GM19467 (cell line): ENCODE measurements at regions not wholly inside any gene's neighbourhood (a gene's known extent, or its start where the extent isn't known, plus 50 kb on each side); places are given as distances from the start of the nearest gene placed in this dataset.
"Not testable (repeated sequence)": the region's sequence is repeated elsewhere in the genome, so short reads cannot be mapped to it uniquely, and the experiment has no call there.

Experiments
- ATAC-seq: cut with Tn5 transposase; IDR thresholded peaks from one replicate; pipeline ENCODE4 v1.9.1; 2021; ENCODE audit warnings: mild to moderate bottlenecking, moderate library complexity; ENCODE audit not compliant: unreplicated experiment

DNA sequence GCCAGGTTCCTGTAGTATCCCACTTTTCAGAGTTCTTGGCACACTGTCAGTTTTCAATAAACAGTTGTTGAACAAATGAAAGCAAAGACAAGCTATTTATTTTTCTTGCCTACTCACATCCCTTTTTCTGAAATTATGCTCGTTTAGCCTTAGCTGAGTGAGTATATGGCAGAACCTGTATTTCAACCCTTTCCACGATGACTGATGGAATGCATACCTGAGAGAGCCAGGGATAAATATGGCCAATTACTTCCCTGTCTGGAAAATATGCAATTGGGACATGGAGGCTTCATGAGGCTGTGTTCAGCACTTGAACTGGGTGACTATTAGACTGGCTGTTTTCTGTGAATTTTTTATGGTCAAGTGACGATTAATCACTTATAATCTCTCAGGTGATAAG, 144.5 kb upstream of the POT1 start:
- no peak for ATAC-seq

GRCh38 chr7:125065546-125065945, 135.9 kb upstream of the POT1 start:
- no peak for ATAC-seq

DNA sequence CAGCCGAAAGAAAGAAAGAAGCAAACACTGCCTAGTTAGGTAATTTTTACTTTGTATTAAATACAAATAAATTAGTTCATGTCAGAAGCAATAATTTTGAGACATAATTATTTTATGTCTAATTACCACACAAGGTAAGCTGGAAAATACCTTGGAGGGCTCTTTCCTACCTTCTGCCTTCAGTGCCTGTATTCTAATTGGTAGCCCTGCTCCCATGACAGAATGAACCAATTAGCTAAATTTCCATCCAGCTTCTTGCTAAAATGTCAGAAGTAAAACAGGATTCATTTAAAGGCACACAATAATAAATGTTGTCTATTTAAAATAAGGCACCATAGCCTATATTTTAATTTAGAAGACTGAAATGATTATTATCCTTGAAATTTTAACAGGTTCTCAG, 135.4 kb upstream of the POT1 start:
- ATAC-seq = no peak

DNA sequence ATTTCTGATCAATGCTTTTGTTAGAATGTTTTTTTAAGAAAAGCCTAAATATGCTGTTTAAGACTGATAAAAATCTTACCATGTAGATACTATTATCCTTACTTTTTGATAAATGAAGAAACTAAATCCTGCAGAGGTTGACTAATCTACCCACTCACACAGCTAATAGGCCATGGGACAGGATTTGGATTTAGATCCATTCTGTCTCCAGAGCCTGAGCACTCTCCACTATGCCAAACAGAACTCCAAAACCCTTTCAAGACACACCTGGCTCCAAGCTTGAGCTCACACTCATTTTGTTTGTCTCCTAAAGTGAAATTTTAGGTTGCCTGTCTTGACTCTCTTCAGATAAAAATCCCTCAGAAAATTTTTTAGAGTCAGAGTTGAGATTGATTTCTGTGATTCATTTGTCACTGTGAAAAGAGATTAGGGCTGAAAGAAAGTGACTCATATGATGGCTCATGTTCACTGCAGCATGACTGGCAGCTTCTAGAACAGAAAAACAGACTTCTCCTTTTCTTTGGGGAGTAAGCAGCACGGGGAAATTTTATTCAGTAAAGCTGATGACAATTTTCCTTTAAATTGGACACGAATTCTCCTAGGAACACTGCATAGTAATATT, 132.3 kb upstream of the POT1 start:
- ATAC-seq = peak; percentile 64

DNA sequence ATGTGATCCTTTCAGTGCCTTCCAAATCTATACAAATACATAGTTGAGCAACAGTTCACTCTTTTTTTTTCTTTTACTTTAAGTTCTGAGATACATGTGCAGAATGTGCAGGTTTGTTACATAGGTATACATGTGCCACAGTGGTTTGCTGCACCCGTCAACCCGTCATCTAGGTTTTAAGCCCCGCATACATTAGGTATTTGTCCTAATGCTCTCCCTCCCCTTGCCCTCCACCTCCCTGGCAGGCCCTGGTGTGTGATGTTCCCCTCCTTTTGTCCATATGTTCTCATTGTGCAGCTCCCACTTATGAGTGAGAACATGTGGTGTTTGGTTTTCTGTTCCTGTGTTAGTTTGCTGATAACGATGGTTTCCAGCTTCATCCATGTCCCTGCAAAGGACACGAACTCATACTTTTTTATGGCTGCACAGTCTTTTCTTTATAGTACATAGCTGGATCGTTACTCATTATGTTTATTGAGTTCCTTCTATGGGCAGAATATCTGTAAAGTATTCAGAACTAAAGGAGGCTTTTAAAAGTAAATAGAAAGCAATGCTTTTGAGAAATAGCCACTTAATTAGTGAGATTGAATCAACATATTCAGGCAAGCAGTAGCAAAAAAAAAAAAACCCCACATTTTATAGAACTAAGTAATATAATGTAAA, 131.6 kb upstream of the POT1 start:
- not testable (repeated sequence) for ATAC-seq

DNA sequence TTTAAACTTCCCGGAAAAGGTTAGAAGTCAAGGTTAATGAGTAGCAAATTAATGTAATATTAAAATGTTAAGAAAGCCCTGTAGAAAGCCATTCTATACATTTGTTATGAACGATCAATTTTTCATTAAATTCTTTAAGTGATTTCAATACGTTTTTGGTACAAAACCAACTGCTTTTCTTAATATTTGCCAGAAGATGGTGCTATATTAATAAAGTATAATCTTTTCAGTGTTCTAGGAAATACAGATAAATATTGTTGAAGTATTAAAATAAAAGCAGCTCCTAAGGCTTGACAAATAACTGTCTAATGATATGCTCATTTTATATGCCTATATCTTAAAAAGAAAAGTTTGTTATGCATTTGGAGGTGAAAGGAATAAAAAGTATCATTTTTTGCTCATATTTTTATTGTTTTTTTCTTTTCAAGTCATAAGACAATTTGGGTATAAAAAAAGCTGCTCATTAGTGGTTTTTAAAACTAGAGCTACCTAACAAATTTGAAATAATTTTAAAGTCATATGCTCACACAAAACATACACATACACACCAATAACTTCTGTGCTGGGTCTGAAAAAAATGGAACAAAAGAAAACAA, 130.3 kb upstream of the POT1 start:
- no peak for ATAC-seq

- no peak for ATAC-seq
Measured at GRCh38 chr7:125057963-125058362, 128.3 kb upstream of the POT1 start.

DNA sequence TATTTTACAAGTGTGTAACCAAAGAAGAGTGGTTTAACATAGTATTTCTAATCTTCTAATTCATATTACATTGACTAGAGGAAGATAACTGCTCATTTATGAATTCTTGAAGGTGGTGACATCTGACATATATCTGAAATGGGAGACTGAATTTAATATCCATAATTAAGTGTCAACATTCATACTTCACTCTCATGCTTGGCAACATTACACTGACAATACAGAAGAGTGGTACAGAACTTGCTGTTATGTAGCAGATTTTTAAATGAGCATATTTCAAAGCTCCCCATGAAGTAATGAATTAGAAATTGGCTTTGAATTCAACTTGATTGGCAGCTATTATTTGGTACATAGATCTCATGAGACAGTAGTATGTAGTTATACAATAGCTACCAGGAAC, 125.8 kb upstream of the POT1 start:
- no peak for ATAC-seq

- no peak for ATAC-seq
Measured at GRCh38 chr7:125046767-125047166, 117.1 kb upstream of the POT1 start.

DNA sequence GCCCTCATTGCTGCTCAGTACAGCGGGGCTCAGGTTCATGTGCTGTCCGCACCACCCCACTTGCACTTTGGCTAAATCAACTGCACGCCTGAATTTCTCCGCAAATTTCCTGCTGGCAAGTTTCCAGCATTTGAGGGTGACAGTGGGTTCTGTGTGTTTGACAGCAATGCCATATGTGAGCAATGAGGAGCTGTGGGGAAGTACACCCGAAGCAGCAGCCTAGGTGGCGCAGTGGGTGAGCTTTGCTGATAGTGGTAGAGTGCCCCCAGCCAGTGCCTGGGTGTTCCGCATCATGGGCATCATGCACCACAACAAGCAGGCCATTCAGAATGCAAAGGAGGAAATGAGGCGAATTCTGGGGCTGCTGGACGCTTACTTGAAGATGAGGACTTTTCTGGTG, 103.9 kb upstream of the POT1 start:
- ATAC-seq = no peak

DNA sequence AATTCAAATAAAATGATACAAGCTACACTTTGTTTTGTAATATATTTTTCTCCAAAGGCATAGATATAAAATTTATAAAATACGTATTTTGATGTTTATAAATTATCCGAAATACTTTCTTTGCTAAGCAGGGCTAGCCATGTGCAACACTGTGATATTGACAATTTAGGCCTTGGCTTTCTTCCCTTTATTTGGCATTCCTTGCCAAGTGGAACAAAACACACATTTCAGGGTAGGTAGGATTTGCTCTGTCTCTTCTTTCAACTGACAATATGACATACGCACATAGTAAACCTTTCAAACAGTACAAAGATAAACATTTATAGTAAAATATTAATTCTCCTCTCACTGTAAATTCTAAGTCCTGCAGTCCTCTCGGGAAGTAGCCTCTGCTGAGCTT, 103.3 kb upstream of the POT1 start:
- no peak for ATAC-seq

- ATAC-seq = no peak
Measured at GRCh38 chr7:125030756-125031387, 101.2 kb upstream of the POT1 start.

DNA sequence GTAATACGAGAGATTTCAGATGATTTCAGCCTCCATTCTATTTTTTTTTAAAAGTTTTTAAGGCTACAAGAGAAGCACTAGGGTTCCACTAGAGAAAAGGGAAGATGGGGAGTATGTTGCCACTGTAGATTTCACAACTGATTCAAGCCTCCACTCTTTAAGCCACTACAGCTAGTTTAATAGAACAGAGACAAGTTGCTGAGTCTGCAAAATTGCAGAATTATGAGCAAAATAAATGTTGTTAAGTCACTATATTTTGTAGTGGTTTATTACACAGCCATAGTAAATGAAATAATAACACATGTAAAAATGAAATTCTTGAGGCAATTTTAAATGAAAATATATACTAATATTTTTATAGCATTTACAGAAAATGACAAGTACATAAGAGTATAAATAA, 96.0 kb upstream of the POT1 start:
- ATAC-seq = no peak

- no peak for ATAC-seq
Measured at GRCh38 chr7:125020801-125021200, 91.2 kb upstream of the POT1 start.

GRCh38 chr7:125010540-125010939, 80.9 kb upstream of the POT1 start:
- no peak for ATAC-seq

- peak; percentile 78 for ATAC-seq
Measured at GRCh38 chr7:124996778-124997177, 67.2 kb upstream of the POT1 start.

- no peak for ATAC-seq
Measured at GRCh38 chr7:124992851-124993562, 63.4 kb upstream of the POT1 start.

GRCh38 chr7:124989911-124990310, 60.3 kb upstream of the POT1 start:
- no peak for ATAC-seq
